AG09309 (cell line): ENCODE measurements at regions not wholly inside any gene's neighbourhood (a gene's known extent, or its start where the extent isn't known, plus 50 kb on each side); places are given as distances from the start of the nearest gene placed in this dataset.
A peak's percentile ranks its signal among the peaks of the same experiment; 100 is the strongest.

Experiments used
- DNase-seq: peaks from one replicate; pipeline ENCODE4 v3.0.0-alpha.2; 2010; ENCODE audit warnings: low read depth
- H3K4me3 ChIP-seq: 2 replicates; pipeline ENCODE4 v1.5.1; 2011; ENCODE audit warnings: mild to moderate bottlenecking, low read depth, low read length, moderate library complexity; ENCODE audit not compliant: control insufficient read depth
- CTCF ChIP-seq: IDR thresholded peaks from 2 replicates; pipeline ENCODE4 v1.5.1; 2011; ENCODE audit warnings: mild to moderate bottlenecking, low read depth, low read length, inconsistent platforms; ENCODE audit not compliant: insufficient read depth, control insufficient read depth; ENCODE audit errors: missing control alignments

GRCh38 chr2:201966691-201967438 is 66.8 kb upstream of the FZD7 start:
- TF ChIP-seq CTCF: no peak
- no peak for DNase-seq
- H3K4me3 ChIP-seq: no peak overlapping the region

GRCh38 chr2:201968050-201968449 is 65.6 kb upstream of the FZD7 start:
- no peak overlapping the region for H3K4me3 ChIP-seq
- no peak for TF ChIP-seq CTCF
- no peak for DNase-seq

GRCh38 chr2:201968476-201968875 is 65.2 kb upstream of the FZD7 start:
- no peak for TF ChIP-seq CTCF
- no peak for DNase-seq
- no peak overlapping the region for H3K4me3 ChIP-seq

GRCh38 chr2:201969241-201969937 is 64.3 kb upstream of the FZD7 start:
- DNase-seq: no peak

GRCh38 chr2:201969938-201970785 is 63.5 kb upstream of the FZD7 start:
- peak; percentile 93 for DNase-seq
- TF ChIP-seq CTCF: no peak

More at GRCh38 chr2:201969241-201969937, 64.3 kb upstream of the FZD7 start:
- TF ChIP-seq CTCF: no peak
- no peak overlapping the region for H3K4me3 ChIP-seq

GRCh38 chr2:201970786-201971108 is 62.9 kb upstream of the FZD7 start:
- TF ChIP-seq CTCF: no peak
- DNase-seq: no peak
- H3K4me3 ChIP-seq: no peak overlapping the region

More at GRCh38 chr2:201969938-201970785, 63.5 kb upstream of the FZD7 start:
- H3K4me3 ChIP-seq: no peak overlapping the region
